Cardiac muscle cell (in vitro differentiated cells and primary cell): ENCODE measurements at regions not wholly inside any gene's neighbourhood (a gene's known extent, or its start where the extent isn't known, plus 50 kb on each side); places are given as distances from the start of the nearest gene placed in this dataset.
A peak's percentile ranks its signal among the peaks of the same experiment; 100 is the strongest.

ENCODE experiments used
- DNase-seq, 2 donors: peaks; one replicate each; pipeline versions ENCODE4 v3.0.0 to v3.0.0-alpha.2; 2010 to 2017; ENCODE audit warnings: low read depth in 1 of 2, low spot score in 1 of 2
- H3K27ac ChIP-seq: fragments of 200-600 bp; sonication (generic); 2 replicates; pipeline ENCODE4 v1.5.1; 2016
- H3K27me3 ChIP-seq: fragments of 200-600 bp; sonication (generic); 2 replicates; pipeline ENCODE4 v1.6.0; 2016; ENCODE audit warnings: control low read depth
- H3K36me3 ChIP-seq: fragments of 200-600 bp; sonication (generic); 2 replicates; pipeline ENCODE4 v1.5.1; 2016; ENCODE audit warnings: control low read depth
- H3K4me1 ChIP-seq: fragments of 200-600 bp; sonication (generic); 2 replicates; pipeline ENCODE4 v1.8.1; 2017; ENCODE audit warnings: low read depth, mild to moderate bottlenecking, mixed run types
- H3K4me3 ChIP-seq: fragments of 200-600 bp; sonication (generic); 2 replicates; pipeline ENCODE4 v1.5.1; 2016; ENCODE audit warnings: mild to moderate bottlenecking
- H3K9me3 ChIP-seq: fragments of 200-600 bp; sonication (generic); 2 replicates; pipeline ENCODE4 v1.5.1; 2017; ENCODE audit warnings: low read depth, mild to moderate bottlenecking, control low read depth
- TF ChIP-seq, protein P1 (sequence below): IDR thresholded peaks from 2 replicates; pipeline ENCODE4 v1.5.1; 2012; ENCODE audit warnings: low read depth, mild to moderate bottlenecking, low read length

DNA sequence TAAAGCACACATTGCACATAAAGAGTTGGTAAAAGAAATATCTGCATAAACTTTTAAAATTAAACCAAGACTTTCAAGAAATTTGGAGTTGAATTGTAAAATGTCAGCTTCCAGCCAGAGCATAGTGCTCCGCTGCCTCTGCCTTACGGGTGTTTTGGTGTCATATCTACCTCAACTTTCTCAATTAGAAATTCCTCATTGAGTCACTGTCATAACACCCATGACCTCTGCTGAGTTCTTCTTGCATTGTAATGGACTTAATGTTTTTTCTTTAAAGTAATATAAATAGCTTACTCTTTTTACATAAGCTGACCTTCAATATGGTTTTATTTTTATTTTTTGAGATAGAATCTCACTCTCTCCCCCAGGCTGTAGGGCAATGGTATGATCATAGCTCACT lies 551.0 kb upstream of the NBEA start:
- peak in 1 of 2 donors; percentile 55 for DNase-seq
- Histone ChIP-seq H3K27me3 (no peaks in the 10 kb centered on the region), H3K9me3 (no peaks in the 10 kb centered on the region), H3K4me3 (no peak overlapping the region), H3K4me1 (no peaks in the 10 kb centered on the region), H3K36me3 (no peaks in the 10 kb centered on the region), H3K27ac (no peak overlapping the region)
- TF ChIP-seq, protein P1, sequence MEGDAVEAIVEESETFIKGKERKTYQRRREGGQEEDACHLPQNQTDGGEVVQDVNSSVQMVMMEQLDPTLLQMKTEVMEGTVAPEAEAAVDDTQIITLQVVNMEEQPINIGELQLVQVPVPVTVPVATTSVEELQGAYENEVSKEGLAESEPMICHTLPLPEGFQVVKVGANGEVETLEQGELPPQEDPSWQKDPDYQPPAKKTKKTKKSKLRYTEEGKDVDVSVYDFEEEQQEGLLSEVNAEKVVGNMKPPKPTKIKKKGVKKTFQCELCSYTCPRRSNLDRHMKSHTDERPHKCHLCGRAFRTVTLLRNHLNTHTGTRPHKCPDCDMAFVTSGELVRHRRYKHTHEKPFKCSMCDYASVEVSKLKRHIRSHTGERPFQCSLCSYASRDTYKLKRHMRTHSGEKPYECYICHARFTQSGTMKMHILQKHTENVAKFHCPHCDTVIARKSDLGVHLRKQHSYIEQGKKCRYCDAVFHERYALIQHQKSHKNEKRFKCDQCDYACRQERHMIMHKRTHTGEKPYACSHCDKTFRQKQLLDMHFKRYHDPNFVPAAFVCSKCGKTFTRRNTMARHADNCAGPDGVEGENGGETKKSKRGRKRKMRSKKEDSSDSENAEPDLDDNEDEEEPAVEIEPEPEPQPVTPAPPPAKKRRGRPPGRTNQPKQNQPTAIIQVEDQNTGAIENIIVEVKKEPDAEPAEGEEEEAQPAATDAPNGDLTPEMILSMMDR = no peak

DNA sequence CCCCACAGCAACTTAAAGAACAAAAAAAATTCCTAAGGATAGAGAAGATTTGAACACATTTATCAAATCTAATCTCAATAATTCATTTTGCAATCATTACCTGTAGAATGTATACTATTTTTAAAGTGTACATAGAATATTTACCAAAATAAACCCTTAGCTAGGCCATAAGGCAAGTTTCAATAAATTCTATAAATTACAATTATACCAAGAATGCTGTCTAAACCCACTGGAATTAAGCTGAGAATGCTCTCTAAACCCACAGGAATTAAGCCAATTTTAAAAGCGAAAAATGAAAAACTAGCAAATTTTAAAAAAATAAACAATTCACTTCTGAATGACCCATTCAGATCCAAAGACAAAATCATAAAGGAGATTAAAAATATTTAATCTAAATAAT lies 540.4 kb upstream of the NBEA start:
- no peaks in the 10 kb centered on the region for H3K4me1 ChIP-seq
- no peaks in the 10 kb centered on the region for H3K27me3 ChIP-seq
- TF ChIP-seq, protein P1 = no peak
- DNase-seq = no peak
- no peak overlapping the region for H3K27ac ChIP-seq
- H3K36me3 ChIP-seq = no peaks in the 10 kb centered on the region
- H3K4me3 ChIP-seq = no peak overlapping the region
- H3K9me3 ChIP-seq = no peaks in the 10 kb centered on the region

DNA sequence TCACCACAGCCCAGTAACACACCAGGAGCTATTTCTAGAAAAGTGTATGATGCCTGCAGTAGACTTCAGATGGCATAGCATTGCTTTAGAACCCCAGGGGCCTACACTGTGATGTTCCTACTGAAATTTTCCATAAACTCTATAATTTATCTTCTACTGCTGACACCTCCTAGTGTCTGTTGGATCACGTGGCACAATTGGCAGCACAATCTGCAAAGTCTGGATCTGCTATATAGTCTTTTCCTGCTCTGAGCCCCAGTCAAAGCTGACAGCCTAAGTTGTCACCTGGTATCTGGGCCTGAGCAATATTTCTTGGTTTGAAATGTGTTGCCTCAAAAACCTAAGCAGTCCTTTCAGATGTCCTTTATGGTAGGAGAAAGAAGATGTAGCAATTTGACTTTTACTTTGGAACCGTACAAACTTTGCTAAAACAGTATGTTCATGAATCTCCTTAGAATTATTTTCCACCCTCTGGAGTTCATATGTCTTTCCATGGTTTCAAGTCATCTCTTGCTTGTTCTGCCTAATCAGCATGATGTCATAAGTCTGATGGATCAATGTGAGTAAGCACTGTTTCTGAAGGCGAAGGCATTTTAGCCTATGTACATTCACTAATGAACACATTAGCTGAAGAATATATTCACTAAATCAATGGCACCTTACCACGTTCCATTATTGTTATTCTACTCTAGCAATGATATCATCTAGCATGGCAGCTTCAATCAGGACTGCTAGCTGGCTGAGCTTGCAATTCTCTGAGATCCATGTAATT lies 536.5 kb upstream of the NBEA start:
- TF ChIP-seq, protein P1 = no peak
- H3K36me3 ChIP-seq = no peaks in the 10 kb centered on the region
- H3K9me3 ChIP-seq = no peaks in the 10 kb centered on the region
- H3K4me1 ChIP-seq = no peaks in the 10 kb centered on the region
- H3K27ac ChIP-seq = no peak overlapping the region
- DNase-seq = no peak
- no peak overlapping the region for H3K4me3 ChIP-seq
- H3K27me3 ChIP-seq = no peaks in the 10 kb centered on the region

GRCh38 chr13:34408640-34409039 lies 533.4 kb upstream of the NBEA start:
- H3K9me3 ChIP-seq = no peaks in the 10 kb centered on the region
- H3K27ac ChIP-seq = no peak overlapping the region
- H3K4me1 ChIP-seq = no peaks in the 10 kb centered on the region
- no peaks in the 10 kb centered on the region for H3K36me3 ChIP-seq
- TF ChIP-seq, protein P1 = no peak
- H3K4me3 ChIP-seq = no peak overlapping the region
- no peak for DNase-seq
- H3K27me3 ChIP-seq = no peaks in the 10 kb centered on the region

- no peak overlapping the region for H3K27ac ChIP-seq
Measured at GRCh38 chr13:34409496-34410182, 532.4 kb upstream of the NBEA start.

More at GRCh38 chr13:34409496-34410182, 532.4 kb upstream of the NBEA start:
- no peak overlapping the region for H3K4me3 ChIP-seq
- TF ChIP-seq, protein P1 = no peak
- no peaks in the 10 kb centered on the region for H3K36me3 ChIP-seq
- H3K9me3 ChIP-seq = no peaks in the 10 kb centered on the region
- no peaks in the 10 kb centered on the region for H3K27me3 ChIP-seq
- no peaks in the 10 kb centered on the region for H3K4me1 ChIP-seq
- no peak for DNase-seq
